WTC11 (cell line): ENCODE measurements at regions not wholly inside any gene's neighbourhood (a gene's known extent, or its start where the extent isn't known, plus 50 kb on each side); places are given as distances from the start of the nearest gene placed in this dataset.

Experiments used
- ATAC-seq: fragments of 200-7000 bp; cut with Tn5 transposase; 2 replicates; pipeline ENCODE4 v1.10.0; 2021; ENCODE audit warnings: mild to moderate bottlenecking, moderate library complexity
- CTCF ChIA-PET: fragments of 300-600 bp; sonication (Branson Sonifier 250); formaldehyde crosslinking; loops from one replicate; lab custom pipeline; 2021; ENCODE audit warnings: antibody characterized with exemption; lab: Charles Lee
- POLR2A ChIA-PET: fragments of 350-600 bp; sonication (Branson Sonifier 250); formaldehyde crosslinking; loops from one replicate; lab custom pipeline; 2021; ENCODE audit warnings: antibody characterized with exemption; lab: Charles Lee
- DNase-seq: peaks from one replicate; pipeline ENCODE4 v3.0.0; 2021; ENCODE audit warnings: low spot score
- H3K27ac Mint-ChIP-seq: 2 replicates; pipeline ENCODE4 v1.8.0; 2021; ENCODE audit warnings: mixed read lengths
- H3K27me3 Mint-ChIP-seq: 2 replicates; pipeline ENCODE4 v1.8.0; 2021; ENCODE audit warnings: low read depth, mild to moderate bottlenecking, moderate library complexity, mixed read lengths
- H3K36me3 Mint-ChIP-seq: 2 replicates; pipeline ENCODE4 v1.8.0; 2021; ENCODE audit warnings: mixed read lengths
- H3K4me1 Mint-ChIP-seq: 2 replicates; pipeline ENCODE4 v1.8.0; 2022; ENCODE audit warnings: mixed read lengths
- H3K4me3 Mint-ChIP-seq: 2 replicates; pipeline ENCODE4 v1.8.0; 2021; ENCODE audit warnings: mild to moderate bottlenecking, moderate library complexity, mixed read lengths
- H3K9me3 Mint-ChIP-seq: 2 replicates; pipeline ENCODE4 v1.8.0; 2021; ENCODE audit warnings: mixed read lengths
- AR ChIP-seq: fragments of 250-450 bp; sonication (Bioruptor Pico); IDR thresholded peaks from 2 replicates; pipeline ENCODE4 v1.9.0; 2021; ENCODE audit warnings: mild to moderate bottlenecking
- CREB1 ChIP-seq: sonication (generic); formaldehyde crosslinking; IDR thresholded peaks from 2 replicates; pipeline ENCODE4 v1.8.0; 2023; ENCODE audit warnings: mild to moderate bottlenecking, missing genetic modification reagents
- FOXJ3 ChIP-seq: sonication (generic); formaldehyde crosslinking; IDR thresholded peaks from 2 replicates; pipeline ENCODE4 v1.9.0; 2021; ENCODE audit warnings: missing genetic modification reagents, mild to moderate bottlenecking, borderline replicate concordance
- FOXK1 ChIP-seq: sonication (generic); formaldehyde crosslinking; IDR thresholded peaks from 2 replicates; pipeline ENCODE4 v1.8.0; 2022; ENCODE audit warnings: mild to moderate bottlenecking, moderate library complexity, missing genetic modification reagents
- FOXP4 ChIP-seq: sonication (generic); formaldehyde crosslinking; IDR thresholded peaks from 2 replicates; pipeline ENCODE4 v1.8.0; 2022; ENCODE audit warnings: mild to moderate bottlenecking, missing genetic modification reagents
- IRF1 ChIP-seq: sonication (generic); formaldehyde crosslinking; IDR thresholded peaks from 2 replicates; pipeline ENCODE4 v1.8.0; 2023; ENCODE audit warnings: missing genetic modification reagents
- NFE2L1 ChIP-seq: sonication (generic); formaldehyde crosslinking; IDR thresholded peaks from 2 replicates; pipeline ENCODE4 v1.8.1; 2023; ENCODE audit warnings: missing genetic modification reagents
- NR2C2 ChIP-seq: sonication (generic); formaldehyde crosslinking; IDR thresholded peaks from 2 replicates; pipeline ENCODE4 v1.8.0; 2022; ENCODE audit warnings: mild to moderate bottlenecking, missing genetic modification reagents
- SMAD3 ChIP-seq: sonication (generic); formaldehyde crosslinking; IDR thresholded peaks from 2 replicates; pipeline ENCODE4 v1.8.0; 2022; ENCODE audit warnings: missing genetic modification reagents, mild to moderate bottlenecking, borderline replicate concordance
- USF1 ChIP-seq: sonication (generic); formaldehyde crosslinking; IDR thresholded peaks from 2 replicates; pipeline ENCODE4 v1.8.0; 2022; ENCODE audit warnings: mild to moderate bottlenecking, missing genetic modification reagents
- USF2 ChIP-seq: sonication (generic); formaldehyde crosslinking; IDR thresholded peaks from 2 replicates; pipeline ENCODE4 v1.8.1; 2023; ENCODE audit warnings: mild to moderate bottlenecking, missing genetic modification reagents, moderate library complexity
- ZNF138 ChIP-seq: sonication (generic); formaldehyde crosslinking; conservative IDR thresholded peaks from 2 replicates; pipeline ENCODE4 v1.8.1; 2022; ENCODE audit warnings: mild to moderate bottlenecking, moderate library complexity, missing genetic modification reagents
- ZNF263 ChIP-seq: sonication (generic); formaldehyde crosslinking; IDR thresholded peaks from 2 replicates; pipeline ENCODE4 v1.8.1; 2022; ENCODE audit warnings: low read depth, mild to moderate bottlenecking, moderate library complexity, missing genetic modification reagents
- ZNF317 ChIP-seq: sonication (generic); formaldehyde crosslinking; IDR thresholded peaks from 2 replicates; pipeline ENCODE4 v1.8.1; 2023; ENCODE audit warnings: low read depth, mild to moderate bottlenecking, moderate library complexity, missing genetic modification reagents, borderline replicate concordance
- ZNF396 ChIP-seq: fragments of 250-450 bp; sonication (Bioruptor Pico); IDR thresholded peaks from 2 replicates; pipeline ENCODE4 v1.8.0; 2021; ENCODE audit warnings: mild to moderate bottlenecking, moderate library complexity, borderline replicate concordance
- ZNF416 ChIP-seq: fragments of 250-450 bp; sonication (Bioruptor Pico); IDR thresholded peaks from 2 replicates; pipeline ENCODE4 v1.9.0; 2021; ENCODE audit warnings: mild to moderate bottlenecking, inconsistent platforms
- ZNF423 ChIP-seq: fragments of 250-450 bp; sonication (Bioruptor Pico); IDR thresholded peaks from 2 replicates; pipeline ENCODE4 v2.1.2; 2022; ENCODE audit warnings: mild to moderate bottlenecking, moderate library complexity
- ZNF512 ChIP-seq: sonication (generic); formaldehyde crosslinking; IDR thresholded peaks from 2 replicates; pipeline ENCODE4 v1.8.1; 2022; ENCODE audit warnings: missing genetic modification reagents, borderline replicate concordance
- ZSCAN18 ChIP-seq: fragments of 250-450 bp; sonication (Bioruptor Pico); IDR thresholded peaks from 2 replicates; pipeline ENCODE4 v2.1.2; 2022; ENCODE audit warnings: mild to moderate bottlenecking, moderate library complexity

GRCh38 chr5:135250671-135251070 is 148.4 kb downstream of the MACROH2A1 start:
- ChIA-PET CTCF (no interaction called here), POLR2A (no interaction called here)
- Mint-ChIP-seq H3K27me3 (no peaks in the 10 kb centered on the region), H3K4me3 (no peak overlapping the region), H3K36me3 (no peaks in the 10 kb centered on the region), H3K27ac (no peak overlapping the region), H3K4me1 (0 out of 2 replicates have a peak, but pooled peaks cover 5% of the 10 kb centered on the region), H3K9me3 (peaks cover 14% of the 10 kb centered on the region)
- no peak for TF ChIP-seq USF2 (CRISPR knock-in tag)
- no peak for TF ChIP-seq USF1
- TF ChIP-seq FOXK1 = no peak
- TF ChIP-seq AR = no peak
- no peak for TF ChIP-seq ZNF416 (CRISPR knock-in tag)
- TF ChIP-seq CREB1 (CRISPR knock-in tag) = no peak
- ATAC-seq = no peak
- no peak for DNase-seq

GRCh38 chr5:135249658-135250057 is 149.4 kb downstream of the MACROH2A1 start:
- 0 out of 2 replicates have a peak, but pooled peaks cover 5% of the 10 kb centered on the region for H3K4me1 Mint-ChIP-seq
- ChIA-PET POLR2A (no interaction called here), CTCF (no interaction called here)
- DNase-seq (no peak), ATAC-seq (no peak)
- H3K27me3 Mint-ChIP-seq = no peaks in the 10 kb centered on the region
- H3K4me3 Mint-ChIP-seq = no peak overlapping the region
- H3K27ac Mint-ChIP-seq = no peak overlapping the region
- H3K9me3 Mint-ChIP-seq = peaks cover 14% of the 10 kb centered on the region
- H3K36me3 Mint-ChIP-seq = no peaks in the 10 kb centered on the region
- TF ChIP-seq SMAD3 (CRISPR knock-in tag) (no peak), FOXP4 (CRISPR knock-in tag) (no peak), ZSCAN18 (CRISPR knock-in tag) (no peak), IRF1 (no peak), ZNF317 (CRISPR knock-in tag) (no peak), FOXJ3 (CRISPR knock-in tag) (no peak), ZNF423 (no peak), USF2 (CRISPR knock-in tag) (no peak), NR2C2 (CRISPR knock-in tag) (no peak), ZNF396 (CRISPR knock-in tag) (no peak), ZNF512 (CRISPR knock-in tag) (no peak), ZNF263 (CRISPR knock-in tag) (no peak), AR (no peak), ZNF138 (CRISPR knock-in tag) (no peak), NFE2L1 (CRISPR knock-in tag) (no peak)
